NT2/D1 (cell line): ENCODE measurements at regions not wholly inside any gene's neighbourhood (a gene's known extent, or its start where the extent isn't known, plus 50 kb on each side); places are given as distances from the start of the nearest gene placed in this dataset.

Experiments used
- SUZ12 ChIP-seq: IDR thresholded peaks from 2 replicates; pipeline ENCODE4 v1.6.1; 2011; ENCODE audit not compliant: insufficient read length, insufficient read depth; ENCODE audit errors: extremely low read depth
- YY1 ChIP-seq: IDR thresholded peaks from 2 replicates; pipeline ENCODE4 v1.6.1; 2011; ENCODE audit not compliant: insufficient read length, insufficient read depth
- ZNF274 ChIP-seq: IDR thresholded peaks from 2 replicates; pipeline ENCODE4 v1.6.1; 2011; ENCODE audit warnings: mild to moderate bottlenecking, low read depth, low read length

GRCh38 chr10:69731184-69731583 is 70.5 kb upstream of the COL13A1 start:
- no peak for TF ChIP-seq ZNF274
- TF ChIP-seq YY1 = no peak
- no peak for TF ChIP-seq SUZ12
